Psoas muscle (tissue), 7 donors: ENCODE measurements at regions not wholly inside any gene's neighbourhood (a gene's known extent, or its start where the extent isn't known, plus 50 kb on each side); places are given as distances from the start of the nearest gene placed in this dataset.

ENCODE experiments used
- ATAC-seq, 4 donors: fragments of 200-7000 bp; cut with Tn5 transposase; one replicate each; pipeline ENCODE4 v1.9.1; 2020; ENCODE audit warnings: moderate library complexity in 3 of 4, mild to moderate bottlenecking in 2 of 4
- DNase-seq, 2 donors: peaks; one replicate each; pipeline ENCODE4 v3.0.0-alpha.2; 2020
- H3K27ac ChIP-seq: fragments of 200-600 bp; one replicate; pipeline ENCODE4 v1.8.0; 2022
- H3K27me3 ChIP-seq, 3 donors: fragments of 200-600 bp in 1 of 3; one replicate each; pipeline versions ENCODE4 v1.6.1 to v1.8.0; 2013 to 2022; ENCODE audit warnings: low read length in 2 of 3, mild to moderate bottlenecking in 2 of 3, moderate library complexity in 1 of 3; ENCODE audit not compliant: insufficient read depth in 3 of 3
- H3K36me3 ChIP-seq, 2 donors: fragments of 200-600 bp in 1 of 2; one replicate each; pipeline versions ENCODE4 v1.6.1 to v1.8.0; 2013 to 2022; ENCODE audit warnings: low read depth in 1 of 2, mild to moderate bottlenecking in 1 of 2, moderate library complexity in 1 of 2; ENCODE audit not compliant: insufficient read depth in 1 of 2
- H3K4me1 ChIP-seq: fragments of 200-600 bp; one replicate; pipeline ENCODE4 v1.8.0; 2022
- H3K4me3 ChIP-seq: fragments of 200-600 bp; one replicate; pipeline ENCODE4 v1.8.0; 2022; ENCODE audit warnings: mild to moderate bottlenecking
- H3K9me3 ChIP-seq: fragments of 200-600 bp; one replicate; pipeline ENCODE4 v1.8.0; 2022
- CTCF ChIP-seq: fragments of 200-600 bp; IDR thresholded peaks from one replicate; pipeline ENCODE4 v1.8.0; 2022; ENCODE audit warnings: antibody characterized with exemption
- WGBS, 3 donors: extraction: QIAGEN DNeasy Blood & Tissue Kit; methylation state at CpG; one replicate each; pipeline versions ENCODE4 v1.1.6 to v1.1.7; 2013; 5-methylcytosine and 5-hydroxymethylcytosine counted together
- intact Hi-C, 2 donors: fragments of 100-400 bp; cut with DNase I; formaldehyde crosslinking; loops; one replicate each; pipeline versions ENCODE4 v1.11.0 to v1.14.2; 2022
- donor health status: healthy with polysubstance abuse.
- donor health status: DM: no; HTN: no; CAD: no; lungs with moderate emphysema.
- donor health status: Bipolar disorder and iron deficiency.
- donor health status: healthy.
- donor health status: DM: yes; HTN: yes; CAD: no.
- donor health status: DM: no; HTN: no; CAD: no.
- donor health status: DM: yes; HTN: yes; CAD: no.

DNA sequence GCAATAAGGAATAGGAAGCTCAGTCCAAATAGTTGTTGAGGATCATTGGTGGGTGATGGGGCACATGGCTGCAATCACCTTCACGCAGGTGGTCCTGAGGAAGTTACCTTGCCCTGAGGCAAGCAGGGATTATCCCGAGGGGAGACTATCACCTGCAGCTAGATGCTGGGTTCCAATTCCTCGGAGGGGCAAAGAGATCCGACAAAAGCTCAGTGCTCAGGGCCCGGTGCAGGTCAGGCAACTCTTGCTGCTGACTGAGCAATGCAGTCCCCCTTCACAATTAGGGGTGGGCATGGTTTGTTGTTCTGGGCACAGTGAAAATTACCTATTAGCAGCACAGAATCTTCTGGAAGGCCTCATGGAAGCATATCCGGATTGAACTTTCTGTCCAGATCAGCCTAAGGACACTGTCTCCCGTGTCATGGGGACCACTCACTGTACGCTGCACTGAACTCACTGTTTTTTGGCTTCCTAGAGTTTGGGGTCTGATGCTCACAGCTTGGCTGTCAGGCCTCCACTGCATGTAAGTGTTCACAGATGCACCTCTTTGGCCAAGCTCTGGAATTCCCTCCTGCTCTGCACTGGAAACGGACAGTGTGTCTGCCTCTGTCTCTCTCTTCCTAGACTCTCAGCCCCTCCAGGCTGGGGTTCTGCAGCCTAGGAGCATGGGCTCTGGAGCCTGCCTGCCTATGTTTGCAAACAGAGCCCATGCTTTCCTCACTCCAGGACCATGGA is 372.7 kb downstream of the ZNF536 start:
- Histone ChIP-seq H3K4me3 (no peak overlapping the region), H3K36me3 (no peaks in the 10 kb centered on the region), H3K9me3 (peaks cover under 1% of the 10 kb centered on the region), H3K4me1 (no peaks in the 10 kb centered on the region), H3K27me3 (peaks cover 0 to 4% (median 0%) of the 10 kb centered on the region in 3 donors), H3K27ac (no peak overlapping the region)
- 93 to 96% (median 93%) methylated on average over 9 of the region's 9 CpGs for WGBS, 3 donors
- no peak for TF ChIP-seq CTCF
- DNase-seq (no peak), ATAC-seq (no peak)
- intact Hi-C loops: no loop called here

DNA sequence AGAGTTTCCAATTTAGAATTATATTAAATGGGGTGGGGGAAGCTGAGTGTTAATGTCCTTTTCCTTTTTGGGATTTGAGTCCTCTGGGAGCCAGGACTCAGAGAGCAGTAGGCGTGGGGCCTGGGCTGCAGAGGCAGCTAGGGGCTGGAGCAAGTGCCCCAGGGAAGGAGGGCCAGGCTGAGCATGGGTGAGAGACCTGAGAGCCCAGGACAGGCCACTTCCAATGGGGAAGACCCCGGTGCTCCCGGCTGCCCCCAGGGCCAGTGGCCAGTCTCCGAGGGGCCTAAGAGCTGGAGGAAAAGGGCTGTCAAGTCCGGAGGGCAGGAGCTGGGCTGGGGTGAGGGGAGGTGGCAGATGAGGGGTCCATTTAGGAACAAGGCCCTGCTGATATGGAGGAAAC is 371.5 kb downstream of the ZNF536 start:
- TF ChIP-seq CTCF: no peak
- intact Hi-C loops: no loop called here

GRCh38 chr19:30743011-30743410 is 370.8 kb downstream of the ZNF536 start:
- no peak for ATAC-seq
- no peak for TF ChIP-seq CTCF
- 39 to 60% (median 43%) methylated on average over 10 of the region's 10 CpGs for WGBS, 3 donors
- no peak overlapping the region for H3K4me3 ChIP-seq
- DNase-seq: no peak
- no peaks in the 10 kb centered on the region for H3K4me1 ChIP-seq
- H3K36me3 ChIP-seq: no peaks in the 10 kb centered on the region
- no peak overlapping the region for H3K27ac ChIP-seq
- H3K27me3 ChIP-seq: peaks cover 0 to 4% (median 0%) of the 10 kb centered on the region in 3 donors
- intact Hi-C loops: no loop called here
- no peaks in the 10 kb centered on the region for H3K9me3 ChIP-seq

More for the DNA sequence above, 371.5 kb downstream of the ZNF536 start:
- no peaks in the 10 kb centered on the region for H3K9me3 ChIP-seq
- H3K27me3 ChIP-seq: peaks cover 0 to 4% (median 0%) of the 10 kb centered on the region in 3 donors
- no peaks in the 10 kb centered on the region for H3K36me3 ChIP-seq
- no peaks in the 10 kb centered on the region for H3K4me1 ChIP-seq
- ATAC-seq (no peak), DNase-seq (no peak)
- WGBS, 3 donors: 84 to 87% (median 86%) methylated on average over 5 of the region's 5 CpGs
- no peak overlapping the region for H3K4me3 ChIP-seq
- H3K27ac ChIP-seq: no peak overlapping the region

GRCh38 chr19:30742406-30742938 is 370.3 kb downstream of the ZNF536 start:
- ATAC-seq: no peak
- WGBS, 3 donors: 41 to 55% (median 45%) methylated on average over 12 of the region's 12 CpGs

More at GRCh38 chr19:30742406-30742938, 370.3 kb downstream of the ZNF536 start:
- H3K9me3 ChIP-seq: no peaks in the 10 kb centered on the region
- TF ChIP-seq CTCF: no peak
- intact Hi-C loops: no loop called here
- H3K27ac ChIP-seq: no peak overlapping the region
- no peak overlapping the region for H3K4me3 ChIP-seq
- H3K4me1 ChIP-seq: no peaks in the 10 kb centered on the region
- H3K27me3 ChIP-seq: peaks cover 0 to 4% (median 0%) of the 10 kb centered on the region in 3 donors
- no peaks in the 10 kb centered on the region for H3K36me3 ChIP-seq
- no peak for DNase-seq
